ENCODE measurements at regions not wholly inside any gene's neighbourhood (a gene's known extent, or its start where the extent isn't known, plus 50 kb on each side); places are given as distances from the start of the nearest gene placed in this dataset.

GRCh38 chr14:97446087-97446486 lies 648.9 kb downstream of the VRK1 start:
- no peak for TF ChIP-seq CTCF (IDR thresholded peaks at IDR 0.05; ENCODE audit: poor library complexity)
- TF ChIP-seq EZH2phosphoT487 (IDR thresholded peaks at IDR 0.05; ENCODE audit: low read depth, severe bottlenecking, unreplicated experiment), result no peak
